Transverse colon (tissue), 4 donors: ENCODE measurements at regions not wholly inside any gene's neighbourhood (a gene's known extent, or its start where the extent isn't known, plus 50 kb on each side); places are given as distances from the start of the nearest gene placed in this dataset.

Experiments
- DNase-seq: peaks from one replicate; pipeline ENCODE4 v3.0.0-alpha.2; 2019
- H3K27ac ChIP-seq, 4 donors: fragments of 200-600 bp; sonication (generic); 2 replicates each; pipeline ENCODE4 v1.5.1; 2016 to 2018; ENCODE audit warnings: inconsistent platforms in 4 of 4
- H3K27me3 ChIP-seq: fragments of 200-600 bp; sonication (generic); 2 replicates; pipeline ENCODE4 v1.5.1; 2017; ENCODE audit warnings: inconsistent platforms
- H3K36me3 ChIP-seq, 4 donors: fragments of 200-600 bp; sonication (generic); 2 replicates each; pipeline ENCODE4 v1.5.1; 2017 to 2019; ENCODE audit warnings: inconsistent platforms in 4 of 4
- H3K4me1 ChIP-seq, 4 donors: fragments of 200-600 bp; sonication (generic); 2 replicates each; pipeline ENCODE4 v1.5.1; 2017 to 2020; ENCODE audit warnings: inconsistent platforms in 4 of 4
- H3K4me3 ChIP-seq, 4 donors: fragments of 200-600 bp; sonication (generic); 1 replicate in 1 of 4; 2 replicates in 3 of 4; pipeline versions ENCODE4 v1.5.1 to v1.6.1; 2017 to 2019; ENCODE audit warnings: inconsistent platforms in 4 of 4
- H3K9me3 ChIP-seq, 2 donors: fragments of 200-600 bp; sonication (generic); 2 replicates each; pipeline ENCODE4 v1.5.1; 2017 to 2019; ENCODE audit warnings: inconsistent platforms in 2 of 2
- EP300 ChIP-seq: sonication (generic); formaldehyde crosslinking; IDR thresholded peaks from one replicate; pipeline ENCODE4 v1.6.1; 2017; ENCODE audit warnings: antibody characterized with exemption, low read depth
- POLR2A ChIP-seq: fragments of 450-650 bp; IDR thresholded peaks from one replicate; pipeline ENCODE4 v1.6.1; 2016; ENCODE audit warnings: antibody characterized with exemption, mild to moderate bottlenecking, moderate library complexity
- POLR2AphosphoS5 ChIP-seq, 3 donors: sonication (generic); formaldehyde crosslinking; IDR thresholded peaks; one replicate each; pipeline ENCODE4 v1.6.1; 2016; ENCODE audit warnings: antibody characterized with exemption in 3 of 3
- WGBS, 2 donors: methylation state at CpG; one replicate each; pipeline ENCODE4 v1.1.5; 2018; ENCODE audit warnings: low coverage in 1 of 2; 5-methylcytosine and 5-hydroxymethylcytosine counted together
- in situ Hi-C, 4 donors: fragments of 200-750 bp; cut with MboI; loops; one replicate each; pipeline versions ENCODE4 v1.15.0 to v1.15.1; 2017; ENCODE audit warnings: low sequenced_read_pairs in 3 of 4, low pct_ligation_motif_present in 1 of 4, low pct_unique_long_range_greater_than_20kb in 1 of 4
- intact Hi-C: fragments of 100-400 bp; cut with DNase I; formaldehyde crosslinking; loops from one replicate; pipeline ENCODE4 v1.15.1; 2023; ENCODE audit warnings: low total_unique reads
- TF ChIP-seq, protein P1 (sequence below), 5 experiments: fragments of 200-600 bp in 3 of 5; fragments of 450-650 bp in 2 of 5; sonication (generic) in 3 of 5; IDR thresholded peaks; 1 replicate in 2 of 5; 2 replicates in 3 of 5; pipeline ENCODE4 v1.5.1; 2016 to 2017; ENCODE audit warnings: antibody characterized with exemption in 5 of 5, inconsistent platforms in 3 of 5, mild to moderate bottlenecking in 2 of 5, moderate library complexity in 1 of 5

DNA sequence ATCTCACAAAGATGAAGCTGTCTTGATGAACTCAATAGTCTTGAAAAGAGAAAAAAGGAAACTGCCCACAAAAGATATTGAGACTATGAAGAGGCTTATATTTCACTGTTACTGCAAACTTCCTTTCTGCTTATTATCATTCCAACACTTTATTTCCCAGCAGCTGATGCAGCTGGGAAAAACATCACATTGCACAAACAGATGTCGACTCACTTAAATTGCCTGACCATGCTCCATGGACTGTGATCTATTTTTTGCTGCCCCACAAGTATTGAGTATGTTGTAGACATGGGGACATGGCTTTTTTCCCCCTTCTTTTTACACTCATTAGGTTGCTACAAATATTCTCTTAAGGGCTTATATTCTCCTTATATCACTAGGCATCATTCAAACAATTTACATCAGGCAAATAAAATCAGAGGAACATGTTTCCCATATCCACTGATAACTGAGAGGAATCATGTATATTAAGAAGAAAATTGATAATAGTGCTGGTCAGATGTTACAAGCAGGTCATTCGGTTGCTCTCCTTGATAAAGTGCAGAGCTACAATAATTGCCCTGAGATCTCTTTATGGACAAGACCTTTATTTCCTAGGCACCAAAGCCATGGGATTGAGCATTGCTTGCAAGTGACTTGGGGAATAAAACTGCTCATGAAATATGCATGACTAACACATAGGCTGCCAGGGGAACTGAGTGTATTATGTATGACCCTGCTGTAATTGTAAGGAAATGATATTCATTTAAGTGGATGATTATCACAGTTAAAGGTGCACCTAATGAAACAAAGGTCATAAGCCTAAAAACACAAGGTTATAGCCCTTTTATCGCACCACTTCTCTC lies 509.9 kb downstream of the ZNF608 start:
- no peak for DNase-seq
- in situ Hi-C loops (no loop called here), intact Hi-C loops (no loop called here)
- H3K9me3 ChIP-seq, result no peaks in the 10 kb centered on the region
- TF ChIP-seq EP300, result no peak
- TF ChIP-seq POLR2AphosphoS5 (IDR thresholded peaks at IDR 0.05), result no peak
- no peak overlapping the region for H3K27ac ChIP-seq
- 69 to 76% methylated on average over 3 of the region's 3 CpGs for WGBS, 2 donors
- no peaks in the 10 kb centered on the region for H3K27me3 ChIP-seq
- peaks cover 0 to 14% (median 4%) of the 10 kb centered on the region in 4 donors for H3K4me1 ChIP-seq
- H3K4me3 ChIP-seq, result no peak overlapping the region
- H3K36me3 ChIP-seq, result no peaks in the 10 kb centered on the region

DNA sequence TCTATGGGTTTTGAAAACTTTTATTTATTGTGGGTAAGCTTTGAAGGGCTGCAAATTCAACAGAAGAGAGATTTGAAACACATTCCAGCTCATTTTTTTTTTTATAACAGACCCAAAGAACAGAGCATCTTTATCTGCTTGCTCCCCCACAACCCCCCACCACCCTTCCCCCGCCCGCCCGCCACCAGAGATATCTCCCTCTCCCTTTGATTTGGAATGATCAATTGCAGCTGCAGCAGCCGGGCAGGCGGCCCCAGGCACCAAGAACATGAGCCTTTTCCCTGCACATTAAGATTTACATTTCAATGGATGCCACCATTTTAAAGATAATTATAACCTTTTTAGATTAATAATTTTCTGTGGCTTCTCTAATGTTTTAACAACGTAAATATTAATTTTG lies 510.9 kb downstream of the ZNF608 start:
- 74 to 86% methylated on average over 5 to 6 of the region's 6 CpGs for WGBS, 2 donors
- no peak overlapping the region for H3K27ac ChIP-seq
- in situ Hi-C loops, result no loop called here

DNA sequence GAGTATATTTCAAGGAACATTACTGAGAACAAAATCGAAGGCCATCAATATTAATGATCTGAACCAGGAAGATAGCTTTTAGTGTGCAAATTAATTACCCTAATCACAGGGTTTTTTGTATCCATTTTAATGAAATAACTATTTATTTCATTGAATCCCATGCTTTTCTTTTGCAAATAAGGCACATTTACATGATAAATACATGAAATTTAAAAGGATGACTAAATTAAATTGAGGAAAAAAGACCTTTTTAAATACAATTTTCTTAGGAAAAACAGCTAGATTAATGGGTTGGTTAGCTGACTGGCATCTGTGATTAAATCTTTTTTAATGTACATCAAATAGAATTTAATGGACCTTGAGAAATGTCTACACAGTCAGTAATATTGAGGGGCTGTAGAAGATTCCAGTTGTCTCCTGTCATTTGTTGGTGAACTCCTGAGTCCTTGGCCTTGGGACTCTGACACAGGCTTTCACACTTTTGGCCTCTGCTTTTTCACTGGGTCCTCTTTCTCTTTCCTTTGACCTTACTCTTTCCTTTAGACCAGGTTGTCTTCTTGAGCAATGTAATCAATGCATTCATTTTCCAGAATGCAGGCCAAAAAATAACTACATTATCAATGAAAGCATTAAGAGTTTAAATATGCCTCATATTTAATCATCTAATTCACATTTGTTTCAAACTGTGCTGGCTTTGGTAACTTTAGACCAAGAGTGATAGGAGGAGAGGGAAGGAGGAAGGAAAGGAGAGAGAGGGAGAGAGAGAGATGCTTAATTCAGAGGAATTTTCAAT lies 511.5 kb downstream of the ZNF608 start:
- DNase-seq, result no peak
- H3K4me1 ChIP-seq, result peaks cover 0 to 17% (median 4%) of the 10 kb centered on the region in 4 donors
- H3K27ac ChIP-seq, result no peak overlapping the region
- H3K4me3 ChIP-seq, result no peak overlapping the region
- H3K27me3 ChIP-seq, result no peaks in the 10 kb centered on the region
- WGBS, 2 donors, result 88 to 93% methylated on average over 1 of the region's 1 CpG
- H3K36me3 ChIP-seq, result no peaks in the 10 kb centered on the region
- in situ Hi-C loops, result no loop called here
- intact Hi-C loops, result no loop called here
- no peaks in the 10 kb centered on the region for H3K9me3 ChIP-seq
- TF ChIP-seq POLR2A, result no peak
- no peak for TF ChIP-seq POLR2AphosphoS5 (IDR thresholded peaks at IDR 0.05)
- TF ChIP-seq EP300, result no peak
- TF ChIP-seq, protein P1, sequence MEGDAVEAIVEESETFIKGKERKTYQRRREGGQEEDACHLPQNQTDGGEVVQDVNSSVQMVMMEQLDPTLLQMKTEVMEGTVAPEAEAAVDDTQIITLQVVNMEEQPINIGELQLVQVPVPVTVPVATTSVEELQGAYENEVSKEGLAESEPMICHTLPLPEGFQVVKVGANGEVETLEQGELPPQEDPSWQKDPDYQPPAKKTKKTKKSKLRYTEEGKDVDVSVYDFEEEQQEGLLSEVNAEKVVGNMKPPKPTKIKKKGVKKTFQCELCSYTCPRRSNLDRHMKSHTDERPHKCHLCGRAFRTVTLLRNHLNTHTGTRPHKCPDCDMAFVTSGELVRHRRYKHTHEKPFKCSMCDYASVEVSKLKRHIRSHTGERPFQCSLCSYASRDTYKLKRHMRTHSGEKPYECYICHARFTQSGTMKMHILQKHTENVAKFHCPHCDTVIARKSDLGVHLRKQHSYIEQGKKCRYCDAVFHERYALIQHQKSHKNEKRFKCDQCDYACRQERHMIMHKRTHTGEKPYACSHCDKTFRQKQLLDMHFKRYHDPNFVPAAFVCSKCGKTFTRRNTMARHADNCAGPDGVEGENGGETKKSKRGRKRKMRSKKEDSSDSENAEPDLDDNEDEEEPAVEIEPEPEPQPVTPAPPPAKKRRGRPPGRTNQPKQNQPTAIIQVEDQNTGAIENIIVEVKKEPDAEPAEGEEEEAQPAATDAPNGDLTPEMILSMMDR (IDR thresholded peaks at IDR 0.05), result no peak

More for the DNA sequence above, 510.9 kb downstream of the ZNF608 start:
- Histone ChIP-seq H3K9me3 (no peaks in the 10 kb centered on the region), H3K36me3 (no peaks in the 10 kb centered on the region), H3K4me3 (no peak overlapping the region), H3K4me1 (peaks cover 0 to 17% (median 4%) of the 10 kb centered on the region in 4 donors), H3K27me3 (no peaks in the 10 kb centered on the region)
- no peak for TF ChIP-seq POLR2A
- TF ChIP-seq POLR2AphosphoS5 (IDR thresholded peaks at IDR 0.05), result no peak
- TF ChIP-seq, protein P1 (IDR thresholded peaks at IDR 0.05), result no peak
- TF ChIP-seq EP300, result no peak
- intact Hi-C loops, result no loop called here
- no peak for DNase-seq

DNA sequence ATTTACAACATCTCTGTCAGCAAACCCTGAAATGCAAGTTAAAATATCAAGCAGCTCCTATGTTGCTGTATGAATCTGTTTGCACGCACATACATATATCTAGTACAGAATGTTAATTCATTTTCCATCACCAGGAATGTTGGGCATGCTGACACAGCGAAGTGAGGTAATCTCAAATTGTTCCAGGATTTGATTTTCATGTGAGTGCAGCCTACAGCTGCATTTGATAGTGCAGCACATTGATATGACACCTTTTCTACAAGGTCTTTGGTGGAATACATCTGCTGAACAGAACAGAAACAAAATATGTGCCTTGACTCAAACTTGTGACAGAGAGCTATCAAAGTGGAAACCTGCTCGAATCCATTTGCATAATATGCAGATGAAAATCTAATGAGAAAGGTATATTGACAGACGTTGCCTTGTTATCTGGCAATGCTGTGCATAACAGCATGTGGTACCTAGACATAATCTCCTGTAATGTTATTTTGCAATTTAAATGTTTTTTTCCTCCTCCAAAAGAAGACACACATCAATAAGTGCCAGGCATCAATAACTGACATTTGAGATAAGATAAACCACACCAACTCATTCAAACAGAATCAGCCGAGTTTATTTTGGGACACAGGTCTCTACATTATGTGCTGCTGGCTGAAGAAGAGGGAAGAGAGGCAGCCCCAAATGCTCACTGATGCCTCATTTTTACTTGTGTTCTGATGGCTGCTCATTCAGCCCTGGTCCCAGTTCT lies 512.2 kb downstream of the ZNF608 start:
- in situ Hi-C loops (no loop called here), intact Hi-C loops (no loop called here)
- no peak for DNase-seq

More for the DNA sequence above, 512.2 kb downstream of the ZNF608 start:
- 77 to 83% methylated on average over 4 to 5 of the region's 5 CpGs for WGBS, 2 donors
- H3K4me1 ChIP-seq, result peaks cover 0 to 17% (median 4%) of the 10 kb centered on the region in 4 donors
- TF ChIP-seq POLR2AphosphoS5 (IDR thresholded peaks at IDR 0.05) (no peak), POLR2A (no peak), EP300 (no peak)
- TF ChIP-seq, protein P1 (IDR thresholded peaks at IDR 0.05), result no peak
- H3K9me3 ChIP-seq, result no peaks in the 10 kb centered on the region
- H3K27me3 ChIP-seq, result no peaks in the 10 kb centered on the region
- H3K27ac ChIP-seq, result no peak overlapping the region
- no peaks in the 10 kb centered on the region for H3K36me3 ChIP-seq
- no peak overlapping the region for H3K4me3 ChIP-seq
